Calu3 (cell line): ENCODE measurements at regions not wholly inside any gene's neighbourhood (a gene's known extent, or its start where the extent isn't known, plus 50 kb on each side); places are given as distances from the start of the nearest gene placed in this dataset.

Source experiments
- BruUV-seq: library from RNA; stranded (reverse); fragments of 400-500 nt; replicated peaks from 2 replicates; lab custom pipeline; 2021; lab: Mats Ljungman, UMichigan
- CTCF ChIA-PET: fragments of 300-600 bp; sonication (Branson Sonifier 250); formaldehyde crosslinking; loops from one replicate; lab custom pipeline; 2022; ENCODE audit warnings: antibody characterized with exemption; lab: Charles Lee
- DNase-seq: peaks from one replicate; pipeline ENCODE4 v3.0.0; 2022
- H3K27ac Mint-ChIP-seq: one replicate; pipeline ENCODE4 v1.8.0; 2022; ENCODE audit warnings: mixed read lengths; ENCODE audit not compliant: unreplicated experiment
- H3K27me3 Mint-ChIP-seq: one replicate; pipeline ENCODE4 v1.8.0; 2022; ENCODE audit warnings: mixed read lengths; ENCODE audit not compliant: unreplicated experiment
- H3K36me3 Mint-ChIP-seq: one replicate; pipeline ENCODE4 v1.8.0; 2022; ENCODE audit warnings: mild to moderate bottlenecking, moderate library complexity, mixed read lengths; ENCODE audit not compliant: insufficient read depth, unreplicated experiment
- H3K4me1 Mint-ChIP-seq: one replicate; pipeline ENCODE4 v1.8.0; 2022; ENCODE audit warnings: mild to moderate bottlenecking, low read depth, mixed read lengths; ENCODE audit not compliant: unreplicated experiment
- H3K4me3 Mint-ChIP-seq: one replicate; pipeline ENCODE4 v1.8.0; 2022; ENCODE audit warnings: mild to moderate bottlenecking, low read depth, moderate library complexity, mixed read lengths; ENCODE audit not compliant: unreplicated experiment
- H3K9me3 Mint-ChIP-seq: one replicate; pipeline ENCODE4 v1.8.0; 2022; ENCODE audit warnings: low read depth, mixed read lengths; ENCODE audit not compliant: unreplicated experiment
- CTCF ChIP-seq: fragments of 200-600 bp; IDR thresholded peaks from one replicate; pipeline ENCODE4 v1.8.0; 2022; ENCODE audit warnings: antibody characterized with exemption; ENCODE audit not compliant: unreplicated experiment
- intact Hi-C: fragments of 100-400 bp; cut with micrococcal nuclease; formaldehyde crosslinking; loops from one replicate; pipeline ENCODE4 v1.10.0; 2022; ENCODE audit not compliant: unreplicated experiment

- CTCF ChIA-PET, result interaction anchor here (1.6 to 2.6 kb wide), 2 partner anchors 9 to 35 kb away, joined by 4 to 15 read pairs; no protein-coding TSS in a partner anchor
- H3K36me3 Mint-ChIP-seq, result peaks cover 14% of the 10 kb centered on the region
- no peak overlapping the region for H3K27ac Mint-ChIP-seq
- no peak for TF ChIP-seq CTCF
- no peaks in the 10 kb centered on the region for H3K4me1 Mint-ChIP-seq
- intact Hi-C loops, result no loop called here
- no TSS peak for BruUV-seq
- H3K9me3 Mint-ChIP-seq, result no peaks in the 10 kb centered on the region
- DNase-seq, result no peak
- H3K27me3 Mint-ChIP-seq, result peaks cover 38% of the 10 kb centered on the region
- H3K4me3 Mint-ChIP-seq, result no peak overlapping the region
Measured at GRCh38 chr7:25860275-25861163, 291.5 kb upstream of the NFE2L3 start.

- Mint-ChIP-seq H3K27me3 (peaks cover 44% of the 10 kb centered on the region), H3K9me3 (no peaks in the 10 kb centered on the region), H3K36me3 (peaks cover 14% of the 10 kb centered on the region), H3K4me3 (peak overlapping the region; percentile 68), H3K27ac (no peak overlapping the region), H3K4me1 (no peaks in the 10 kb centered on the region)
- intact Hi-C loops, result no loop called here
- CTCF ChIA-PET, result interaction anchor here (0.6 to 2.6 kb wide), 3 partner anchors 9 to 193 kb away, joined by 4 to 15 read pairs (median 4); no protein-coding TSS in a partner anchor
- DNase-seq, result no peak
- TF ChIP-seq CTCF, result no peak
- BruUV-seq, result no TSS peak
Measured at GRCh38 chr7:25861164-25861496, 290.9 kb upstream of the NFE2L3 start.

GRCh38 chr7:25861601-25862260 lies 290.3 kb upstream of the NFE2L3 start:
- CTCF ChIA-PET, result interaction anchor here (0.6 to 2.6 kb wide), 11 partner anchors 10 to 767 kb away, joined by 3 to 15 read pairs (median 4); no protein-coding TSS in a partner anchor
- peak overlapping the region; percentile 82 for H3K27ac Mint-ChIP-seq
- no peaks in the 10 kb centered on the region for H3K4me1 Mint-ChIP-seq
- H3K36me3 Mint-ChIP-seq, result peaks cover 14% of the 10 kb centered on the region
- TF ChIP-seq CTCF, result no peak
- DNase-seq, result no peak
- H3K27me3 Mint-ChIP-seq, result peaks cover 47% of the 10 kb centered on the region
- BruUV-seq, result TSS peak; percentile 85
- intact Hi-C loops, result no loop called here
- H3K9me3 Mint-ChIP-seq, result no peaks in the 10 kb centered on the region
- peak overlapping the region; percentile 68 for H3K4me3 Mint-ChIP-seq

- H3K27me3 Mint-ChIP-seq, result peaks cover 48% of the 10 kb centered on the region
- H3K27ac Mint-ChIP-seq, result peak overlapping the region; percentile 82
- H3K4me3 Mint-ChIP-seq, result peak overlapping the region; percentile 68
- intact Hi-C loops, result no loop called here
- CTCF ChIA-PET, result interaction anchor here (0.6 to 2.6 kb wide), 10 partner anchors 11 to 768 kb away, joined by 3 to 15 read pairs (median 4); no protein-coding TSS in a partner anchor
- peaks cover 14% of the 10 kb centered on the region for H3K36me3 Mint-ChIP-seq
- no peaks in the 10 kb centered on the region for H3K9me3 Mint-ChIP-seq
- no peak for TF ChIP-seq CTCF
- H3K4me1 Mint-ChIP-seq, result no peaks in the 10 kb centered on the region
- no TSS peak for BruUV-seq
- peak; percentile 100 for DNase-seq
Measured at GRCh38 chr7:25862261-25863004, 289.6 kb upstream of the NFE2L3 start.
